Uterus (tissue), 2 donors: ENCODE measurements at regions not wholly inside any gene's neighbourhood (a gene's known extent, or its start where the extent isn't known, plus 50 kb on each side); places are given as distances from the start of the nearest gene placed in this dataset.

Experiments used
- CTCF ChIP-seq, 4 experiments: fragments of 200-600 bp in 2 of 4; fragments of 450-650 bp in 2 of 4; sonication (generic) in 2 of 4; IDR thresholded peaks; one replicate each; pipeline ENCODE4 v1.5.1; 2016 to 2019; ENCODE audit warnings: antibody characterized with exemption in 4 of 4, mild to moderate bottlenecking in 2 of 4, moderate library complexity in 1 of 4
- POLR2A ChIP-seq, 2 donors: fragments of 450-650 bp; IDR thresholded peaks; one replicate each; pipeline ENCODE4 v1.6.1; 2016; ENCODE audit warnings: antibody characterized with exemption in 2 of 2, mild to moderate bottlenecking in 1 of 2, moderate library complexity in 1 of 2

- TF ChIP-seq CTCF (IDR thresholded peaks at IDR 0.05) = no peak
- TF ChIP-seq POLR2A (IDR thresholded peaks at IDR 0.05) = no peak
Observed at GRCh38 chr6:92791403-92791802, 628.0 kb downstream of the EPHA7 start.
